ENCODE measurements at regions not wholly inside any gene's neighbourhood (a gene's known extent, or its start where the extent isn't known, plus 50 kb on each side); places are given as distances from the start of the nearest gene placed in this dataset.

- H3K9me2 ChIP-seq (replicated peaks; ENCODE audit: control insufficient read depth, low read length): no peaks in the 10 kb centered on the region
- no peaks in the 10 kb centered on the region for H3K4me1 ChIP-seq (ENCODE audit: control insufficient read depth, low read length)
- H3K27ac ChIP-seq (ENCODE audit: low read depth, low read length): no peak overlapping the region
- H3K79me2 ChIP-seq (ENCODE audit: control insufficient read depth, low read length): no peaks in the 10 kb centered on the region
- H3K9me3 ChIP-seq (ENCODE audit: control insufficient read depth, insufficient read depth, low read length): no peaks in the 10 kb centered on the region
- no peak overlapping the region for H3K4me2 ChIP-seq (ENCODE audit: low read length)
- TF ChIP-seq EZH2phosphoT487 (IDR thresholded peaks at IDR 0.05; ENCODE audit: borderline replicate concordance, low read length) (no peak), CTCF (IDR thresholded peaks at IDR 0.05; ENCODE audit: low read depth, low read length, poor library complexity, severe bottlenecking) (no peak)
- no peaks in the 10 kb centered on the region for H3K36me3 ChIP-seq (ENCODE audit: control insufficient read depth, low read length)
- no peaks in the 10 kb centered on the region for H3K27me3 ChIP-seq (ENCODE audit: control insufficient read depth, low read length)
- no peaks in the 10 kb centered on the region for H4K20me1 ChIP-seq (ENCODE audit: control insufficient read depth, insufficient read depth, low read depth, low read length)
- H3F3A ChIP-seq (ENCODE audit: control insufficient read depth, insufficient read depth): no peaks in the 10 kb centered on the region
- no peak overlapping the region for H3K4me3 ChIP-seq (ENCODE audit: low read length)
Observed at GRCh38 chr10:55160655-55161283, 359.7 kb upstream of the PCDH15 start.

GRCh38 chr10:55158633-55159032 lies 357.6 kb upstream of the PCDH15 start:
- H3K9me3 ChIP-seq (ENCODE audit: control insufficient read depth, insufficient read depth, low read length): no peaks in the 10 kb centered on the region
- no peaks in the 10 kb centered on the region for H3K9me2 ChIP-seq (replicated peaks; ENCODE audit: control insufficient read depth, low read length)
- no peak overlapping the region for H3K4me3 ChIP-seq (ENCODE audit: low read length)
- TF ChIP-seq EZH2phosphoT487 (IDR thresholded peaks at IDR 0.05; ENCODE audit: borderline replicate concordance, low read length) (no peak), CTCF (IDR thresholded peaks at IDR 0.05; ENCODE audit: low read depth, low read length, poor library complexity, severe bottlenecking) (no peak)
- H3K27me3 ChIP-seq (ENCODE audit: control insufficient read depth, low read length): no peaks in the 10 kb centered on the region
- no peaks in the 10 kb centered on the region for H3K4me1 ChIP-seq (ENCODE audit: control insufficient read depth, low read length)
- H3F3A ChIP-seq (ENCODE audit: control insufficient read depth, insufficient read depth): no peaks in the 10 kb centered on the region
- no peaks in the 10 kb centered on the region for H3K79me2 ChIP-seq (ENCODE audit: control insufficient read depth, low read length)
- H3K27ac ChIP-seq (ENCODE audit: low read depth, low read length): no peak overlapping the region
- H3K4me2 ChIP-seq (ENCODE audit: low read length): no peak overlapping the region
- H4K20me1 ChIP-seq (ENCODE audit: control insufficient read depth, insufficient read depth, low read depth, low read length): no peaks in the 10 kb centered on the region
- H3K36me3 ChIP-seq (ENCODE audit: control insufficient read depth, low read length): no peaks in the 10 kb centered on the region

GRCh38 chr10:55146032-55146431 lies 345.0 kb upstream of the PCDH15 start:
- Histone ChIP-seq H3K4me2 (ENCODE audit: low read length) (no peak overlapping the region), H3K9me3 (ENCODE audit: control insufficient read depth, insufficient read depth, low read length) (no peaks in the 10 kb centered on the region), H3K4me1 (ENCODE audit: control insufficient read depth, low read length) (no peaks in the 10 kb centered on the region), H3K4me3 (ENCODE audit: low read length) (no peak overlapping the region), H3K36me3 (ENCODE audit: control insufficient read depth, low read length) (no peaks in the 10 kb centered on the region), H3K79me2 (ENCODE audit: control insufficient read depth, low read length) (no peaks in the 10 kb centered on the region), H4K20me1 (ENCODE audit: control insufficient read depth, insufficient read depth, low read depth, low read length) (no peaks in the 10 kb centered on the region), H3F3A (ENCODE audit: control insufficient read depth, insufficient read depth) (no peaks in the 10 kb centered on the region), H3K27ac (ENCODE audit: low read depth, low read length) (no peak overlapping the region), H3K27me3 (ENCODE audit: control insufficient read depth, low read length) (no peaks in the 10 kb centered on the region), H3K9me2 (replicated peaks; ENCODE audit: control insufficient read depth, low read length) (no peaks in the 10 kb centered on the region)
- no peak for TF ChIP-seq EZH2phosphoT487 (IDR thresholded peaks at IDR 0.05; ENCODE audit: borderline replicate concordance, low read length)
- TF ChIP-seq CTCF (IDR thresholded peaks at IDR 0.05; ENCODE audit: low read depth, low read length, poor library complexity, severe bottlenecking): no peak

All from DOHH2 (cell line).